ENCODE measurements at regions not wholly inside any gene's neighbourhood (a gene's known extent, or its start where the extent isn't known, plus 50 kb on each side); places are given as distances from the start of the nearest gene placed in this dataset.
"Not testable (repeated sequence)": the region's sequence is repeated elsewhere in the genome, so short reads cannot be mapped to it uniquely, and the experiment has no call there.

- DNase-seq = no peak
Observed at GRCh38 chr15:88997531-88997930, 84.4 kb upstream of the MFGE8 start.

GRCh38 chr15:88998980-88999713, 86.0 kb upstream of the MFGE8 start:
- DNase-seq = no peak

GRCh38 chr15:89001708-89002275, 86.5 kb upstream of the ABHD2 start:
- not testable (repeated sequence) for DNase-seq

- no peak for DNase-seq
Observed at GRCh38 chr15:89002281-89002761, 85.9 kb upstream of the ABHD2 start.

- no peak for DNase-seq
Observed at GRCh38 chr15:89002830-89003229, 85.4 kb upstream of the ABHD2 start.

GRCh38 chr15:89003865-89004725, 84.2 kb upstream of the ABHD2 start:
- no peak for DNase-seq

- no peak for DNase-seq
Observed at GRCh38 chr15:89004726-89005030, 83.6 kb upstream of the ABHD2 start.

- not testable (repeated sequence) for DNase-seq
Observed at GRCh38 chr15:89007527-89007926, 80.7 kb upstream of the ABHD2 start.

- DNase-seq = no peak
Observed at GRCh38 chr15:89007989-89008388, 80.3 kb upstream of the ABHD2 start.

- DNase-seq = no peak
Observed at GRCh38 chr15:89009080-89009479, 79.2 kb upstream of the ABHD2 start.

- DNase-seq = no peak
Observed at GRCh38 chr15:89015412-89016097, 72.7 kb upstream of the ABHD2 start.

GRCh38 chr15:89016549-89017041, 71.7 kb upstream of the ABHD2 start:
- no peak for DNase-seq

GRCh38 chr15:89017370-89018066, 70.7 kb upstream of the ABHD2 start:
- DNase-seq = peak; percentile 36

GRCh38 chr15:89018207-89018606, 70.0 kb upstream of the ABHD2 start:
- DNase-seq = no peak

GRCh38 chr15:89019436-89019835, 68.8 kb upstream of the ABHD2 start:
- no peak for DNase-seq

- DNase-seq = no peak
Observed at GRCh38 chr15:89021224-89021623, 67.0 kb upstream of the ABHD2 start.

GRCh38 chr15:89021886-89022285, 66.4 kb upstream of the ABHD2 start:
- DNase-seq = not testable (repeated sequence)

GRCh38 chr15:89023311-89023961, 64.8 kb upstream of the ABHD2 start:
- no peak for DNase-seq

GRCh38 chr15:89024418-89024817, 63.8 kb upstream of the ABHD2 start:
- no peak for DNase-seq

GRCh38 chr15:89026167-89026566, 62.1 kb upstream of the ABHD2 start:
- no peak for DNase-seq

- DNase-seq = no peak
Observed at GRCh38 chr15:89028036-89028435, 60.2 kb upstream of the ABHD2 start.

- no peak for DNase-seq
Observed at GRCh38 chr15:89030311-89030710, 57.9 kb upstream of the ABHD2 start.
